ENCODE measurements at regions not wholly inside any gene's neighbourhood (a gene's known extent, or its start where the extent isn't known, plus 50 kb on each side); places are given as distances from the start of the nearest gene placed in this dataset.

DNA sequence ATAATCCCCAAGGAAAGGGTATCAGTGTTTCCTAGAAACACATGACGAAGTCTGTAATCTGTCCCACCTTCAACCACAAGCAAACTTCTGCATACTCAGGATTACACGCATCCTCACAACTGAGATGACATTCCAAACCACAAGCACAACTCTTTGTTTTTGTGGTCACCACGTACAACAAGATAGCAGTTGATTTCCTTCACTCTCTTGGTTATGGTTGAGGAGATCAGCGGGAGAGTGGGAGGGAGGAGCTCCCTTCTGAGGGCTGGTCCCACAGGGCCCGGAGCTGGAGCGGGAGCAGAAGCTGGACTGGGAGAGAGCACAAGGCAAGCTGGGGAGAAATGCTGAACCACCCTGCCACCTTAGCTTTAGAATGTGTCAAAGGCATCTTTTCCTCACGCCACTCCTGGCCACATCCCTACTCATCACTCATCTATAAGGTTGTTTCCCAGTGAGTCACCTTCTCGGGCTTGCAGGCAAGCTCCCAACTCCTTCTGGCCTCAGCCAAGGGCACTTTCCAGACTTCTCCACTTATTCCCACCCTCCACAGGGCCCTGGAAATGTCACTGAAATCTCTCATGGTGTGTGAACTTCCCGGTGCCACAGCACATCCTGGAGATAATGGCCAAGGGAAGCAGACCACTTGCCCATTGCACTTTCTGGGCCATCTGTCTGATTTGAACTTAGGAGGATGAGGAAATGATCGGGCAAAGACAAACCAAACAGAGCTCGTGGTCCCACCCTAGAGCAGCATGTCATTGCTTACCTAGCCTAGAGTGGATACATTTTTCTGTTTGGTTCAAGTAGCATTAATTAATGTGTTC is 98.9 kb upstream of the LGALSL start:
- TF ChIP-seq, protein P1, sequence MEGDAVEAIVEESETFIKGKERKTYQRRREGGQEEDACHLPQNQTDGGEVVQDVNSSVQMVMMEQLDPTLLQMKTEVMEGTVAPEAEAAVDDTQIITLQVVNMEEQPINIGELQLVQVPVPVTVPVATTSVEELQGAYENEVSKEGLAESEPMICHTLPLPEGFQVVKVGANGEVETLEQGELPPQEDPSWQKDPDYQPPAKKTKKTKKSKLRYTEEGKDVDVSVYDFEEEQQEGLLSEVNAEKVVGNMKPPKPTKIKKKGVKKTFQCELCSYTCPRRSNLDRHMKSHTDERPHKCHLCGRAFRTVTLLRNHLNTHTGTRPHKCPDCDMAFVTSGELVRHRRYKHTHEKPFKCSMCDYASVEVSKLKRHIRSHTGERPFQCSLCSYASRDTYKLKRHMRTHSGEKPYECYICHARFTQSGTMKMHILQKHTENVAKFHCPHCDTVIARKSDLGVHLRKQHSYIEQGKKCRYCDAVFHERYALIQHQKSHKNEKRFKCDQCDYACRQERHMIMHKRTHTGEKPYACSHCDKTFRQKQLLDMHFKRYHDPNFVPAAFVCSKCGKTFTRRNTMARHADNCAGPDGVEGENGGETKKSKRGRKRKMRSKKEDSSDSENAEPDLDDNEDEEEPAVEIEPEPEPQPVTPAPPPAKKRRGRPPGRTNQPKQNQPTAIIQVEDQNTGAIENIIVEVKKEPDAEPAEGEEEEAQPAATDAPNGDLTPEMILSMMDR (conservative IDR thresholded peaks at IDR 0.05 in 1 of 2, IDR thresholded peaks at IDR 0.05 in 1 of 2; ENCODE audit: low read depth in 1 of 2, low read length in 2 of 2) = no peak
- no peak for TF ChIP-seq EZH2 (IDR thresholded peaks at IDR 0.05; ENCODE audit: low read length, missing control alignments)

Measured in fibroblast of lung (primary cell).